Right lobe of liver (tissue), 6 donors: ENCODE measurements at regions not wholly inside any gene's neighbourhood (a gene's known extent, or its start where the extent isn't known, plus 50 kb on each side); places are given as distances from the start of the nearest gene placed in this dataset.
"Not testable (repeated sequence)": the region's sequence is repeated elsewhere in the genome, so short reads cannot be mapped to it uniquely, and the experiment has no call there.

Source experiments
- ATAC-seq, 4 donors: fragments of 200-7000 bp; cut with Tn5 transposase; one replicate each; pipeline ENCODE4 v1.9.1; 2020; ENCODE audit warnings: mild to moderate bottlenecking in 4 of 4, moderate library complexity in 4 of 4
- DNase-seq, 3 donors: peaks; one replicate each; pipeline ENCODE4 v3.0.0-alpha.2; 2020
- H3K27ac ChIP-seq, 3 donors: fragments of 200-600 bp; one replicate each; pipeline ENCODE4 v1.8.0; 2022
- H3K27me3 ChIP-seq, 2 donors: fragments of 200-600 bp; one replicate each; pipeline ENCODE4 v1.8.0; 2022
- H3K36me3 ChIP-seq, 4 donors: fragments of 200-600 bp; sonication (generic) in 1 of 4; one replicate each; pipeline versions ENCODE4 v1.5.1 to v1.8.0; 2017 to 2022; ENCODE audit warnings: control low read depth in 1 of 4
- H3K4me1 ChIP-seq, 4 donors: fragments of 200-600 bp; sonication (generic) in 1 of 4; one replicate each; pipeline versions ENCODE4 v1.5.1 to v1.8.0; 2017 to 2022; ENCODE audit warnings: control low read depth in 1 of 4
- H3K4me3 ChIP-seq, 3 donors: fragments of 200-600 bp; one replicate each; pipeline ENCODE4 v1.8.0; 2022
- H3K9me3 ChIP-seq, 4 donors: fragments of 200-600 bp; sonication (generic) in 1 of 4; one replicate each; pipeline versions ENCODE4 v1.5.1 to v1.8.0; 2017 to 2022; ENCODE audit warnings: control low read depth in 1 of 4
- CTCF ChIP-seq, 4 donors: fragments of 200-600 bp in 3 of 4; fragments of 450-650 bp in 1 of 4; IDR thresholded peaks; one replicate each; pipeline versions ENCODE4 v1.5.1 to v1.8.0; 2016 to 2022; ENCODE audit warnings: antibody characterized with exemption in 4 of 4, mild to moderate bottlenecking in 2 of 4
- POLR2A ChIP-seq: fragments of 450-650 bp; IDR thresholded peaks from one replicate; pipeline ENCODE4 v1.6.1; 2017; ENCODE audit warnings: antibody characterized with exemption, mild to moderate bottlenecking
- WGBS: methylation state at CpG from one replicate; pipeline ENCODE4 v1.1.6; 2018; ENCODE audit warnings: low coverage, low lambda C conversion rate; ENCODE audit not compliant: insufficient coverage; ENCODE audit errors: missing lambda C conversion rate; 5-methylcytosine and 5-hydroxymethylcytosine counted together
- intact Hi-C, 2 donors: fragments of 100-400 bp; cut with DNase I; formaldehyde crosslinking; loops; one replicate each; pipeline versions ENCODE4 v1.11.2 to v1.14.1; 2022
- donor health status: DM: no; HTN: yes; CAD: no.
- donor health status: DM: no; HTN: no; CAD: no.
- donor health status: DM: no; HTN: no; CAD: no.
- donor health status: DM: no; HTN: yes; CAD: no.
- donor health status: DM: no; HTN: yes; CAD: no.

- DNase-seq, result no peak
- Histone ChIP-seq H3K4me3 (no peak overlapping the region), H3K27me3 (no peaks in the 10 kb centered on the region), H3K36me3 (no peaks in the 10 kb centered on the region), H3K27ac (no peak overlapping the region), H3K4me1 (no peaks in the 10 kb centered on the region), H3K9me3 (no peaks in the 10 kb centered on the region)
- no peak for TF ChIP-seq CTCF (IDR thresholded peaks at IDR 0.05)
- no peak for TF ChIP-seq POLR2A
- intact Hi-C loops, result no loop called here
- no peak for ATAC-seq
Observed at GRCh38 chr10:9253121-9253520, 1198.6 kb downstream of the GATA3 start.

- ATAC-seq (no peak), DNase-seq (no peak)
- no peaks in the 10 kb centered on the region for H3K27me3 ChIP-seq
- no peaks in the 10 kb centered on the region for H3K9me3 ChIP-seq
- H3K4me3 ChIP-seq, result no peak overlapping the region
- no peak for TF ChIP-seq POLR2A
- TF ChIP-seq CTCF (IDR thresholded peaks at IDR 0.05), result no peak
- no peak overlapping the region for H3K27ac ChIP-seq
- no peaks in the 10 kb centered on the region for H3K36me3 ChIP-seq
- no peaks in the 10 kb centered on the region for H3K4me1 ChIP-seq
- intact Hi-C loops, result no loop called here
- 21% methylated on average over 2 of the region's 2 CpGs for WGBS
Observed at GRCh38 chr10:9254353-9254752, 1199.9 kb downstream of the GATA3 start.

- no peaks in the 10 kb centered on the region for H3K27me3 ChIP-seq
- no peak overlapping the region for H3K27ac ChIP-seq
- no peaks in the 10 kb centered on the region for H3K4me1 ChIP-seq
- no peak for TF ChIP-seq POLR2A
- TF ChIP-seq CTCF (IDR thresholded peaks at IDR 0.05), result no peak
- intact Hi-C loops, result no loop called here
- H3K4me3 ChIP-seq, result no peak overlapping the region
- ATAC-seq (no peak), DNase-seq (no peak)
- H3K36me3 ChIP-seq, result no peaks in the 10 kb centered on the region
- WGBS, result 11% methylated on average over 1 of the region's 1 CpG
- H3K9me3 ChIP-seq, result no peaks in the 10 kb centered on the region
Observed at GRCh38 chr10:9260690-9261089, 1206.2 kb downstream of the GATA3 start.

GRCh38 chr10:9262770-9263169, 1208.3 kb downstream of the GATA3 start:
- Histone ChIP-seq H3K27me3 (no peaks in the 10 kb centered on the region), H3K27ac (no peak overlapping the region), H3K4me1 (no peaks in the 10 kb centered on the region), H3K4me3 (no peak overlapping the region), H3K9me3 (no peaks in the 10 kb centered on the region), H3K36me3 (no peaks in the 10 kb centered on the region)
- intact Hi-C loops, result no loop called here
- WGBS, result 20% methylated on average over 1 of the region's 1 CpG
- DNase-seq, result no peak
- TF ChIP-seq POLR2A (no peak), CTCF (IDR thresholded peaks at IDR 0.05) (no peak)
- ATAC-seq, result no peak

GRCh38 chr10:9268176-9268575, 1213.7 kb downstream of the GATA3 start:
- ATAC-seq (no peak), DNase-seq (no peak)
- Histone ChIP-seq H3K9me3 (no peaks in the 10 kb centered on the region), H3K36me3 (no peaks in the 10 kb centered on the region), H3K4me3 (no peak overlapping the region), H3K27ac (no peak overlapping the region), H3K4me1 (no peaks in the 10 kb centered on the region), H3K27me3 (no peaks in the 10 kb centered on the region)
- 28% methylated on average over 5 of the region's 5 CpGs for WGBS
- intact Hi-C loops, result no loop called here
- TF ChIP-seq POLR2A (no peak), CTCF (IDR thresholded peaks at IDR 0.05) (no peak)

- ATAC-seq, H3K27me3 ChIP-seq, H3K36me3 ChIP-seq, H3K4me1 ChIP-seq, H3K27ac ChIP-seq, H3K4me3 ChIP-seq, DNase-seq, H3K9me3 ChIP-seq, intact Hi-C loops: not testable (repeated sequence)
- 77% methylated on average over 5 of the region's 61 CpGs for WGBS
Observed at GRCh38 chr10:9273126-9273833, 1218.8 kb downstream of the GATA3 start.
